Endothelial cell of umbilical vein (primary cell): ENCODE measurements at regions not wholly inside any gene's neighbourhood (a gene's known extent, or its start where the extent isn't known, plus 50 kb on each side); places are given as distances from the start of the nearest gene placed in this dataset.

ENCODE experiments used
- EZH2 ChIP-seq: IDR thresholded peaks from 2 replicates; pipeline ENCODE4 v1.6.1; 2012; ENCODE audit warnings: borderline replicate concordance, low read depth, mild to moderate bottlenecking, moderate library complexity, low read length, inconsistent platforms; ENCODE audit not compliant: severe bottlenecking
- GATA2 ChIP-seq: IDR thresholded peaks from 2 replicates; pipeline ENCODE4 v1.7.0; 2011; ENCODE audit warnings: low read depth, mild to moderate bottlenecking, moderate library complexity, mixed read lengths, low read length; ENCODE audit not compliant: insufficient read length, insufficient read depth
- POLR2A ChIP-seq: IDR thresholded peaks from 2 replicates; pipeline ENCODE4 v1.6.1; 2012; ENCODE audit warnings: low read depth, mild to moderate bottlenecking, control low read depth, low read length
- POLR2AphosphoS5 ChIP-seq: IDR thresholded peaks from 2 replicates; pipeline ENCODE4 v1.6.1; 2012; ENCODE audit warnings: low read depth, mild to moderate bottlenecking, control low read depth, low read length, moderate library complexity; ENCODE audit not compliant: insufficient read depth
- TF ChIP-seq, protein P1 (sequence below), 2 donors: IDR thresholded peaks; 1 replicate in 1 of 2; 2 replicates in 1 of 2; pipeline ENCODE4 v1.5.1; 2011; ENCODE audit warnings: low read length in 2 of 2, mild to moderate bottlenecking in 2 of 2, moderate library complexity in 2 of 2, control low read depth in 1 of 2, inconsistent platforms in 1 of 2, low read depth in 1 of 2; ENCODE audit not compliant: insufficient read depth in 1 of 2; ENCODE audit errors: extremely low read depth in 1 of 2
- TF ChIP-seq, protein P2 (sequence below): IDR thresholded peaks from 2 replicates; pipeline ENCODE4 v1.6.1; 2011; ENCODE audit not compliant: insufficient read depth, insufficient read length

DNA sequence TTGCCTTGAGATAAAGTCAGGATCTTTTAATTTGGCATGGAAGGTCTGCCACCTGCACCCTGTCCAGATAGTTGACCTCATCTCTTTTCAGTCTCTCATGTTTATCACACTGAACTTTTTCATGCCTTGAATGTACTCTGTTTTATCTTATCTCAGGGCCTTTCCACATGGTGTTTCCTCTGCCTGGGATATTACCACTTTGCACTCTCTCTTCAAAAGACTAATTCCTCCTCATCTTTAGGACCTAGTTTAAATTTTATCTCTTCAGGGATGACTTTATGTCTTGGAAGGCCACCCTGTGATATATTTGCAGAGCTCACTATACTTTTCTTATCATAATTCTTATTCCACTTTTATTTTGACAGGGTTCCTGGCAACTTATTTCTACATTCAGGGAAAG lies 150.0 kb downstream of the DNAJB9 start:
- TF ChIP-seq POLR2A (no peak), POLR2AphosphoS5 (no peak), EZH2 (no peak), GATA2 (no peak)
- TF ChIP-seq, protein P1, sequence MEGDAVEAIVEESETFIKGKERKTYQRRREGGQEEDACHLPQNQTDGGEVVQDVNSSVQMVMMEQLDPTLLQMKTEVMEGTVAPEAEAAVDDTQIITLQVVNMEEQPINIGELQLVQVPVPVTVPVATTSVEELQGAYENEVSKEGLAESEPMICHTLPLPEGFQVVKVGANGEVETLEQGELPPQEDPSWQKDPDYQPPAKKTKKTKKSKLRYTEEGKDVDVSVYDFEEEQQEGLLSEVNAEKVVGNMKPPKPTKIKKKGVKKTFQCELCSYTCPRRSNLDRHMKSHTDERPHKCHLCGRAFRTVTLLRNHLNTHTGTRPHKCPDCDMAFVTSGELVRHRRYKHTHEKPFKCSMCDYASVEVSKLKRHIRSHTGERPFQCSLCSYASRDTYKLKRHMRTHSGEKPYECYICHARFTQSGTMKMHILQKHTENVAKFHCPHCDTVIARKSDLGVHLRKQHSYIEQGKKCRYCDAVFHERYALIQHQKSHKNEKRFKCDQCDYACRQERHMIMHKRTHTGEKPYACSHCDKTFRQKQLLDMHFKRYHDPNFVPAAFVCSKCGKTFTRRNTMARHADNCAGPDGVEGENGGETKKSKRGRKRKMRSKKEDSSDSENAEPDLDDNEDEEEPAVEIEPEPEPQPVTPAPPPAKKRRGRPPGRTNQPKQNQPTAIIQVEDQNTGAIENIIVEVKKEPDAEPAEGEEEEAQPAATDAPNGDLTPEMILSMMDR (IDR thresholded peaks at IDR 0.05; ENCODE audit: extremely low read depth in 1 of 2, insufficient read depth in 1 of 2, low read depth in 1 of 2, low read length in 2 of 2) = no peak
- TF ChIP-seq, protein P2, sequence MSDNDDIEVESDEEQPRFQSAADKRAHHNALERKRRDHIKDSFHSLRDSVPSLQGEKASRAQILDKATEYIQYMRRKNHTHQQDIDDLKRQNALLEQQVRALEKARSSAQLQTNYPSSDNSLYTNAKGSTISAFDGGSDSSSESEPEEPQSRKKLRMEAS = no peak
